ENCODE measurements at regions not wholly inside any gene's neighbourhood (a gene's known extent, or its start where the extent isn't known, plus 50 kb on each side); places are given as distances from the start of the nearest gene placed in this dataset.

DNA sequence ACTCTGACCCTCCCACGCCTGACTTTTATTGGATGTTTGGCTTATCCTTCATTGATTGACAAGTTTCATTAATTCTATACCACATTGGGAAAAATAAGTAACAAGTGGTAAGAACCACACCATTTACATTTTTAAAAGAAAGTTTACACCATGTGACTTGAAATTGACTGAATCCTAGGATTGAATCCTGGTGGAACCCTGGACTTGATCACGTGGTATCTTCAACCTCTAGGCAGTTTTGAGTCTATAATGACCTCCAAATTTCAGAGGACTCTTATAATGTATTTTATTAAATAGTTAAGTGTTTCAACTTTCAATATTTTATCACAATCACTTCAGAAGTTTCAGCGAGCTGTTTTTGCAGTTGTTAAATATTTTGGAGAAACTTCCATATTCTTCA is 172.0 kb downstream of the SLC6A15 start:
- WGBS, 5 donors = 72 to 82% (median 74%) methylated on average over 3 of the region's 3 CpGs
- intact Hi-C loops (cut with DNase I; ENCODE audit: low total_unique reads) = no loop called here
- H3K4me1 ChIP-seq = no peaks in the 10 kb centered on the region

DNA sequence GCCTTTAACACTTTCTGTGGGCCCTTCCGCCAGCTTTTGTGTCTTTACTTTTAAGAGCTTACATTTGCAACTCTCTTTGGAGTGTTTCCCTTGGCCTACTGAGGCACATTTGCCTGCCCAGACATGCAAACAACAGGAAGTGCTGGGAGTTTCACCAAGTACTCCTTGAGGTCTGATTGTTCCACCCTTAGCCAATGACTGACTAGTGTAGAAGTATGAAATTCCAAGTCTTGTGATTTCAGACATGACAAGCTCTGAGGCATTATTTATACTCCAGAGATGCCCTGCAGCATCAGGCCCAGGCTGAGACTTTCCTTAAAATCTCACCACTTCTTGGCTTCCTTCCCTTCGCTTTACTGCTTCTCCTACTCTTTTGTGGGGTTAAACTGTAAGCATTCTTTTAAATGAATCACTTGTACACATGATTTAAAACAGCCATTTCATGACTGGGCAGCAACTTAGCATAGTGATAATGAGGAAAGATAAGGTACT is 174.1 kb downstream of the SLC6A15 start:
- DNase-seq = no peak

More for the DNA sequence above, 172.0 kb downstream of the SLC6A15 start:
- no peaks in the 10 kb centered on the region for H3K9me3 ChIP-seq
- no peaks in the 10 kb centered on the region for H3K27me3 ChIP-seq (replicated peaks in 1 of 7)
- H3K4me3 ChIP-seq = no peak overlapping the region
- no peak for DNase-seq
- H3K36me3 ChIP-seq = no peaks in the 10 kb centered on the region
- H3K27ac ChIP-seq = no peak overlapping the region
- TF ChIP-seq, protein P1, sequence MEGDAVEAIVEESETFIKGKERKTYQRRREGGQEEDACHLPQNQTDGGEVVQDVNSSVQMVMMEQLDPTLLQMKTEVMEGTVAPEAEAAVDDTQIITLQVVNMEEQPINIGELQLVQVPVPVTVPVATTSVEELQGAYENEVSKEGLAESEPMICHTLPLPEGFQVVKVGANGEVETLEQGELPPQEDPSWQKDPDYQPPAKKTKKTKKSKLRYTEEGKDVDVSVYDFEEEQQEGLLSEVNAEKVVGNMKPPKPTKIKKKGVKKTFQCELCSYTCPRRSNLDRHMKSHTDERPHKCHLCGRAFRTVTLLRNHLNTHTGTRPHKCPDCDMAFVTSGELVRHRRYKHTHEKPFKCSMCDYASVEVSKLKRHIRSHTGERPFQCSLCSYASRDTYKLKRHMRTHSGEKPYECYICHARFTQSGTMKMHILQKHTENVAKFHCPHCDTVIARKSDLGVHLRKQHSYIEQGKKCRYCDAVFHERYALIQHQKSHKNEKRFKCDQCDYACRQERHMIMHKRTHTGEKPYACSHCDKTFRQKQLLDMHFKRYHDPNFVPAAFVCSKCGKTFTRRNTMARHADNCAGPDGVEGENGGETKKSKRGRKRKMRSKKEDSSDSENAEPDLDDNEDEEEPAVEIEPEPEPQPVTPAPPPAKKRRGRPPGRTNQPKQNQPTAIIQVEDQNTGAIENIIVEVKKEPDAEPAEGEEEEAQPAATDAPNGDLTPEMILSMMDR (IDR thresholded peaks at IDR 0.05 in 8 of 11, conservative IDR thresholded peaks at IDR 0.05 in 3 of 11) = no peak
- TF ChIP-seq POLR2AphosphoS5 (IDR thresholded peaks at IDR 0.05) (no peak), POLR2A (IDR thresholded peaks at IDR 0.05) (no peak)

GRCh38 chr12:84732828-84733340 is 179.7 kb downstream of the SLC6A15 start:
- H3K36me3 ChIP-seq = no peaks in the 10 kb centered on the region
- H3K9me3 ChIP-seq = no peaks in the 10 kb centered on the region
- no peak overlapping the region for H3K27ac ChIP-seq
- no peak overlapping the region for H3K4me3 ChIP-seq
- intact Hi-C loops (cut with DNase I; ENCODE audit: low total_unique reads) = no loop called here
- TF ChIP-seq POLR2A (IDR thresholded peaks at IDR 0.05) = no peak
- TF ChIP-seq, protein P1 (IDR thresholded peaks at IDR 0.05 in 8 of 11, conservative IDR thresholded peaks at IDR 0.05 in 3 of 11) = no peak
- TF ChIP-seq POLR2AphosphoS5 (IDR thresholded peaks at IDR 0.05) = no peak
- 66 to 82% (median 74%) methylated on average over 2 of the region's 2 CpGs for WGBS, 5 donors
- H3K27me3 ChIP-seq (replicated peaks in 1 of 7) = no peaks in the 10 kb centered on the region
- DNase-seq = no peak
- no peaks in the 10 kb centered on the region for H3K4me1 ChIP-seq

More for the DNA sequence above, 174.1 kb downstream of the SLC6A15 start:
- intact Hi-C loops (cut with DNase I; ENCODE audit: low total_unique reads) = no loop called here
- Histone ChIP-seq H3K4me3 (no peak overlapping the region), H3K36me3 (no peaks in the 10 kb centered on the region), H3K4me1 (no peaks in the 10 kb centered on the region), H3K9me3 (no peaks in the 10 kb centered on the region), H3K27ac (no peak overlapping the region), H3K27me3 (replicated peaks in 1 of 7) (no peaks in the 10 kb centered on the region)
- TF ChIP-seq, protein P1 (IDR thresholded peaks at IDR 0.05 in 8 of 11, conservative IDR thresholded peaks at IDR 0.05 in 3 of 11) = no peak
- TF ChIP-seq POLR2AphosphoS5 (IDR thresholded peaks at IDR 0.05) (no peak), POLR2A (IDR thresholded peaks at IDR 0.05) (no peak)
- 75 to 85% (median 84%) methylated on average over 2 of the region's 2 CpGs for WGBS, 5 donors

DNA sequence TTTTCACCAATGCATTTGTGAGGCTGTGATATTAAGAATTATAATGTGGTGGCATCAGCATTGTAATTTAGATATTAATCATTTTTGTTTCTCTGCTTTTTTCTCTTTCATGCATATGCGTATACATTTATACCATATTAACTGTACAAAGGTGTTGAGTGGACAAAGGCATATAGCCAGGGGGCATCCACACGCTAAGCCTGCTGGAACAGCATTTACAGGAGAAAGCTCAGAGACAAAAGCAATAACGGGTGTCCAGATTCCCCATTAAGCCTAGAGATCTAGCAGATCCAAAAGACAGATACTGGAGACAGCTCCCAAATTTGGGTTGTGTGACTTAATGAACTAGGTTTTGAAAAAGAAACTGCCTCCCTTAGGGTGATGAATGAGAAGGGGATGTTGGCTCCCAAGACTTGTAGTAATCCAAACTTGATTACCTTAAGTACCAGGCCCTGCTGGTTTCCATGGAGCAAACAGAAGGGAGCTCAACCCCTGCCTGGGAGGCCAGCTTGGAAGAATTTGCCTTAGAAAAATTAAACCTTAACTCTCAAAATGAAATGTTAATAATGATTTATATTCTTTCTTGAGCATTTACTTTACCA is 181.9 kb downstream of the SLC6A15 start:
- Histone ChIP-seq H3K4me1 (no peaks in the 10 kb centered on the region), H3K9me3 (no peaks in the 10 kb centered on the region), H3K27me3 (replicated peaks in 1 of 7) (no peaks in the 10 kb centered on the region), H3K36me3 (no peaks in the 10 kb centered on the region), H3K4me3 (no peak overlapping the region), H3K27ac (no peak overlapping the region)
- WGBS, 5 donors = 57 to 66% (median 62%) methylated on average over 3 of the region's 3 CpGs
- TF ChIP-seq, protein P1 (IDR thresholded peaks at IDR 0.05 in 8 of 11, conservative IDR thresholded peaks at IDR 0.05 in 3 of 11) = no peak
- TF ChIP-seq POLR2A (IDR thresholded peaks at IDR 0.05) = no peak
- TF ChIP-seq POLR2AphosphoS5 (IDR thresholded peaks at IDR 0.05) = no peak
- no peak for DNase-seq
- intact Hi-C loops (cut with DNase I; ENCODE audit: low total_unique reads) = no loop called here

Measured in spleen (tissue), 11 donors.